ENCODE measurements at regions not wholly inside any gene's neighbourhood (a gene's known extent, or its start where the extent isn't known, plus 50 kb on each side); places are given as distances from the start of the nearest gene placed in this dataset.
"Not testable (repeated sequence)": the region's sequence is repeated elsewhere in the genome, so short reads cannot be mapped to it uniquely, and the experiment has no call there.

DNA sequence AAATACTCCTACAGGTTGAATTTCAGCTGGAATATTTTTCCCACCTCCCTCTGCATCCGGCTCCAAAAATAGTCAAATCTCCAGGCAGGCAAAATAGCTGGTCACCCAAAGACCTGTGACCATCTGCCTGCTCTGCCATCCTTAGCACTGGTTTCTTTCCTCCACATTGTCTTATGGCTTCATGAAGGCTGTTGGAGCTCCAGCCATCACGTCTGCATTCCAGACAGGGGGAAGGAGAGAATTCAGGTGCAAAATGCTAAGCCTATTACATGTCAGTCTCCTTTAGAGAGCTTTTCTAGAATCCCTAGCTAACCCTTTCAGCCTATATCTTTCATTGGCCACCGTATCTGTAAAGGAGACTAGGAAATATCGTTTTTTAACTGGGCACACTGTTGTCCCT, 367.7 kb downstream of the BCL2L11 start:
- not testable (repeated sequence) for TF ChIP-seq SPI1 (IDR thresholded peaks at IDR 0.05; ENCODE audit: borderline replicate concordance, low read depth); POLR2AphosphoS5 (IDR thresholded peaks at IDR 0.05; ENCODE audit: low read depth); GABPA (IDR thresholded peaks at IDR 0.05; ENCODE audit: low read depth)
- TF ChIP-seq, protein P1, sequence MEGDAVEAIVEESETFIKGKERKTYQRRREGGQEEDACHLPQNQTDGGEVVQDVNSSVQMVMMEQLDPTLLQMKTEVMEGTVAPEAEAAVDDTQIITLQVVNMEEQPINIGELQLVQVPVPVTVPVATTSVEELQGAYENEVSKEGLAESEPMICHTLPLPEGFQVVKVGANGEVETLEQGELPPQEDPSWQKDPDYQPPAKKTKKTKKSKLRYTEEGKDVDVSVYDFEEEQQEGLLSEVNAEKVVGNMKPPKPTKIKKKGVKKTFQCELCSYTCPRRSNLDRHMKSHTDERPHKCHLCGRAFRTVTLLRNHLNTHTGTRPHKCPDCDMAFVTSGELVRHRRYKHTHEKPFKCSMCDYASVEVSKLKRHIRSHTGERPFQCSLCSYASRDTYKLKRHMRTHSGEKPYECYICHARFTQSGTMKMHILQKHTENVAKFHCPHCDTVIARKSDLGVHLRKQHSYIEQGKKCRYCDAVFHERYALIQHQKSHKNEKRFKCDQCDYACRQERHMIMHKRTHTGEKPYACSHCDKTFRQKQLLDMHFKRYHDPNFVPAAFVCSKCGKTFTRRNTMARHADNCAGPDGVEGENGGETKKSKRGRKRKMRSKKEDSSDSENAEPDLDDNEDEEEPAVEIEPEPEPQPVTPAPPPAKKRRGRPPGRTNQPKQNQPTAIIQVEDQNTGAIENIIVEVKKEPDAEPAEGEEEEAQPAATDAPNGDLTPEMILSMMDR (IDR thresholded peaks at IDR 0.05; ENCODE audit: insufficient read depth, low read length), result not testable (repeated sequence)
